ENCODE measurements at regions not wholly inside any gene's neighbourhood (a gene's known extent, or its start where the extent isn't known, plus 50 kb on each side); places are given as distances from the start of the nearest gene placed in this dataset.

DNA sequence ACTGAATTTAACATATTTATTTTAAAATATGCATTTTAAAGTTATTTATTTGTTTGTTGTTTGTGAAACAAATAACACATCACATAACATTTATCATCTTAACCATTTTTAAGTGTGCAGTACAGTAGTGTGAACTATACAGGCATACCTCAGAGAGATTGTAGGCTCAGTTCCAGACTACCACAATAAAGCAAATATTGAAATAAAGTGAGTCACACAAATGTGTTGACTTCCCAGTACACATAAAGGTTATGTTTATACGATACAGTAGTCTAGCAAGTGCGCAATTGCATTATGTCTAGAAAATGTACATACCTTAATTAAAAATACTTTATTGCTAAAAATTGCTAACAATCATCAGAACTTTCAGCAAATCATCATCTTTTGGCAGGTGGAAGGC is 739.4 kb upstream of the ADGRL4 start:
- no peak overlapping the region for H3K27ac ChIP-seq
- TF ChIP-seq, protein P1, sequence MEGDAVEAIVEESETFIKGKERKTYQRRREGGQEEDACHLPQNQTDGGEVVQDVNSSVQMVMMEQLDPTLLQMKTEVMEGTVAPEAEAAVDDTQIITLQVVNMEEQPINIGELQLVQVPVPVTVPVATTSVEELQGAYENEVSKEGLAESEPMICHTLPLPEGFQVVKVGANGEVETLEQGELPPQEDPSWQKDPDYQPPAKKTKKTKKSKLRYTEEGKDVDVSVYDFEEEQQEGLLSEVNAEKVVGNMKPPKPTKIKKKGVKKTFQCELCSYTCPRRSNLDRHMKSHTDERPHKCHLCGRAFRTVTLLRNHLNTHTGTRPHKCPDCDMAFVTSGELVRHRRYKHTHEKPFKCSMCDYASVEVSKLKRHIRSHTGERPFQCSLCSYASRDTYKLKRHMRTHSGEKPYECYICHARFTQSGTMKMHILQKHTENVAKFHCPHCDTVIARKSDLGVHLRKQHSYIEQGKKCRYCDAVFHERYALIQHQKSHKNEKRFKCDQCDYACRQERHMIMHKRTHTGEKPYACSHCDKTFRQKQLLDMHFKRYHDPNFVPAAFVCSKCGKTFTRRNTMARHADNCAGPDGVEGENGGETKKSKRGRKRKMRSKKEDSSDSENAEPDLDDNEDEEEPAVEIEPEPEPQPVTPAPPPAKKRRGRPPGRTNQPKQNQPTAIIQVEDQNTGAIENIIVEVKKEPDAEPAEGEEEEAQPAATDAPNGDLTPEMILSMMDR (conservative IDR thresholded peaks at IDR 0.05): no peak

DNA sequence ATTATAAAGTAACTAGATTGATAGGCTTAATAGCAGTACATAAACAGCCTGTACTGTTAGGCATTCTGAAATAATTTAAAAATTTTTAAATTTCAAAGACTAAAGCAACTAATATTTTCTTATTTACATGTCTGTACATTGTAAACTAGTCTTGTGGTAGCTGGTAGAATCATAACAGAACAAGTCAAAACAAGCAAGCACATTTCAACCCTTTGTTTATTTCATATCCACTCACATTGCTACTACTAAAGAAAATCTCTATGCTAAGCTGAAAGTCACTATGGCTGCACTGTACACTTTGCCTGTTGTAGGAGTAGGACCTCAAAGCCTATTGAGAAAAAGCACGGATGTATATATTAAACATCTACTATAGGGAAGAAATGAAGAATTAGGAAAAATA is 738.2 kb upstream of the ADGRL4 start:
- no peak overlapping the region for H3K27ac ChIP-seq
- TF ChIP-seq, protein P1 (conservative IDR thresholded peaks at IDR 0.05): no peak

DNA sequence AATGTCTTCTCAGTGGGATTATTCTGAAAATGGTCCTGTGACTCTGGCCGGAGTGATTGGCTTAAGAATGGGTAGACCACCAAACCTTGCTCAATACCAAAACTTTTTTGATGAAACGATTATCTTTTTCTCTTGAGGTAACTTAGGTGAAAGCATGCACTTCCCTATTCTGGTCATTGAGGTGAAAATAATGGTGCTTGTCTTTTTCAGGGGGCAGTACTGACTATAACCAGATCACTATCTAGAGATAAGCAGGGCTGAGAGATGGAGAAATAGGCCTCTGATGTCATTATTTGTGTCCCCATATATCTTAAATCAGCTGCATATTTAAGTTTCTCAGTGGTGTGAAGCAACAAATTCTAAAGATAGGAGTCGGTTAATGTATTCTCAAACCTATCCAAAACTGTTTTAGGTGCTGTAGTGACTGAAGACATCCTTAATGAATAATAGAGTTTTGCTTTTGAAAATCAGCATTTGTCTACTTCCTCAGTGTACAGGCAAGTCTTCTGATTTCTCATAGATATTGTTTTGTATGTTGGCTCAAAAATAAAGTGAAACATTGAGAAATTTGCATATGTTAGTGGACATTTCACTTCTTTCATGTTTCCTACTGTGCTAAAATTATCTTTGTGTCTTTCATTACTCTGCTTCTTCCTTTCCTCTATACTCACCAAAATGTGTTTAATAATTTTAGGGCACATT is 735.3 kb upstream of the ADGRL4 start:
- no peak overlapping the region for H3K27ac ChIP-seq
- TF ChIP-seq, protein P1 (conservative IDR thresholded peaks at IDR 0.05): no peak

DNA sequence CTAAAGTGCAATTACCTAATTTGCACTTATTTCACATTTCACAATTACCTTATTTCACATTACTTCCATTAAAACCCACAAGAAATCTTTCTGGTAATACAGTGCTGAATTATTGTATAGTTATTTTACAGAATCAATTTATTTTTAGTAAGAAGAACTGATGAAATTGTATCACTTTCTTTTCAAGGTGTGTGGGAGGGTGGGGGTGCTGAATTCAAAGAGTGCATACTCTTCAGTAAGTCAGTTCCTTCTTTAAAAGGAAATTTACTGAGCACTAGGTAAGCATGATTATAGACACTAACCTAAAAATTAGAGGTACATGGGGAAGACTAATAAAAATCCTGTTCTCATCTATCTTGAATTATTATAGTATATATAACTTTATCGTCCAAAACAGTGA is 731.6 kb upstream of the ADGRL4 start:
- no peak overlapping the region for H3K27ac ChIP-seq
- TF ChIP-seq, protein P1 (conservative IDR thresholded peaks at IDR 0.05): no peak

DNA sequence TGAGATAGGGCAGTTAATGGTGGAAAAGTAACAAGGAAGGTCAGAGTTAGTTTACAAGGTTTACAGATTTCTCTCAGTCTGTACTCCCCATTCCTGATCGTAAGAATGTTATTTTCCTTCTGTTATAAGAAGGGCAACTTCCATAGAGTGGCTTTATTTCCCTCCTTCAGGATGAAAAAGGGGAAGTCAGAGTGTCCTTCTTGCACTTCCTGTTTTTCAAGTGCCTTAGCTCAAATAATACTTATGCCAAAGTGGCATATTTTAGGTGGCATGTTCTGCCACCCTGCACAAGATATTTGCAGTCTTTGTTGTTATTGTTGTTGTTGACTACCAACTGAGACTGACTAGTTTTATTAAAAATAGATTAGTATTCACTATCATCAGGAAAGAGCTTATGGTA is 730.7 kb upstream of the ADGRL4 start:
- TF ChIP-seq, protein P1 (conservative IDR thresholded peaks at IDR 0.05): no peak
- H3K27ac ChIP-seq: no peak overlapping the region

DNA sequence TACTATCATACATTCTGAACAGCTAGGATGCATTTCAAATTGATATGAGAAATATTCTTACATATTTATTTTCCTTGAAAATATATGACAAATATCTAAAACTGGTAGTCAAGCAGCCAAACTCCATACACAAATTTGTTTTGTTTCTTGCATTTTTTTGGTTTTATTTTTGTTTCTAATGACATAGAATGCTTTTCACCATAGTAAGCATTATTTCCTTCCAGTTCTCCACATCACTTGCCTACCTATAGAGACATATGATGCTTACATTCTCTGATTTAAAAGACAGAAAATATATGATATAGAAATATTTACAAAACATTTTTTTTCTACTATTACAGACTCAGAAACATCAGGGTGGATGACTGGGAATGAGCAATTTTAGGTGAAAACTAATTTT is 726.4 kb upstream of the ADGRL4 start:
- TF ChIP-seq, protein P1 (conservative IDR thresholded peaks at IDR 0.05): no peak
- no peak overlapping the region for H3K27ac ChIP-seq

DNA sequence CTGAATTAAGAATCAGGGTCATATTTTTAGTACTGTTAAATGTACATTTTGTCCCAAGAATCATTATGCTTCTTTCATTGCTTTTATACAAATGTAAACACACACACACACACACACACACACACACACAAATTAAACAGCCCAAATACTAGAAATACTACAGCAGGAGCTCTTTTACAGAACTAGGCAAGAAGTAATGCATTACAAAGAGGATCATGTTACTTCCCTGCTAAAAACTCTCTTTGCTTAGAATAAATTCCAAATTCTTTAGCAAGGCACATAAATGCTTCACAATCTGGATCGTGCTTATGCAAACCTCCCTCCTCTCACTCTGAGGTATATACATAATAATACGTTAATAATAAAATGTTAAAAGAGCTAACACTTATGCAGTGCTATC is 720.4 kb upstream of the ADGRL4 start:
- TF ChIP-seq, protein P1 (conservative IDR thresholded peaks at IDR 0.05): no peak
- H3K27ac ChIP-seq: no peak overlapping the region
